NCI-H69 (cell line): ENCODE measurements at regions not wholly inside any gene's neighbourhood (a gene's known extent, or its start where the extent isn't known, plus 50 kb on each side); places are given as distances from the start of the nearest gene placed in this dataset.
A peak's percentile ranks its signal among the peaks of the same experiment; 100 is the strongest.

Source experiments
- DNase-seq: peaks from one replicate; lab custom pipeline; 2025; lab: John Stamatoyannopoulos, UW

- DNase-seq, result no peak
Measured at GRCh38 chr1:90558754-90559378, 158.2 kb downstream of the BARHL2 start.

GRCh38 chr1:90558126-90558525 lies 159.0 kb downstream of the BARHL2 start:
- DNase-seq, result no peak

- peak; percentile 22 for DNase-seq
Measured at GRCh38 chr1:90557706-90558105, 159.4 kb downstream of the BARHL2 start.

- DNase-seq, result peak; percentile 88
Measured at GRCh38 chr1:90550626-90551406, 166.3 kb downstream of the BARHL2 start.

- peak; percentile 24 for DNase-seq
Measured at GRCh38 chr1:90544356-90544755, 172.7 kb downstream of the BARHL2 start.

GRCh38 chr1:90537606-90538362 lies 179.3 kb downstream of the BARHL2 start:
- no peak for DNase-seq

GRCh38 chr1:90534663-90535295 lies 182.3 kb downstream of the BARHL2 start:
- DNase-seq, result peak; percentile 68

GRCh38 chr1:90534116-90534515 lies 183.0 kb downstream of the BARHL2 start:
- DNase-seq, result no peak

- no peak for DNase-seq
Measured at GRCh38 chr1:90526954-90527353, 190.1 kb downstream of the BARHL2 start.

- no peak for DNase-seq
Measured at GRCh38 chr1:90522432-90522831, 194.7 kb downstream of the BARHL2 start.

GRCh38 chr1:90513956-90514355 lies 203.1 kb downstream of the BARHL2 start:
- no peak for DNase-seq

GRCh38 chr1:90512441-90512840 lies 204.7 kb downstream of the BARHL2 start:
- no peak for DNase-seq

GRCh38 chr1:90510143-90510542 lies 207.0 kb downstream of the BARHL2 start:
- no peak for DNase-seq

- DNase-seq, result no peak
Measured at GRCh38 chr1:90509225-90510048, 207.7 kb downstream of the BARHL2 start.

- no peak for DNase-seq
Measured at GRCh38 chr1:90508376-90509167, 208.5 kb downstream of the BARHL2 start.

- peak; percentile 33 for DNase-seq
Measured at GRCh38 chr1:90507173-90507572, 209.9 kb downstream of the BARHL2 start.

GRCh38 chr1:90505806-90506205 lies 211.3 kb downstream of the BARHL2 start:
- DNase-seq, result no peak

GRCh38 chr1:90504509-90504908 lies 212.6 kb downstream of the BARHL2 start:
- no peak for DNase-seq

- peak; percentile 39 for DNase-seq
Measured at GRCh38 chr1:90502696-90503095, 214.4 kb downstream of the BARHL2 start.

GRCh38 chr1:90502194-90502593 lies 214.9 kb downstream of the BARHL2 start:
- peak; percentile 13 for DNase-seq

GRCh38 chr1:90501281-90501680 lies 215.8 kb downstream of the BARHL2 start:
- DNase-seq, result peak; percentile 8
